ENCODE measurements at regions not wholly inside any gene's neighbourhood (a gene's known extent, or its start where the extent isn't known, plus 50 kb on each side); places are given as distances from the start of the nearest gene placed in this dataset.

DNA sequence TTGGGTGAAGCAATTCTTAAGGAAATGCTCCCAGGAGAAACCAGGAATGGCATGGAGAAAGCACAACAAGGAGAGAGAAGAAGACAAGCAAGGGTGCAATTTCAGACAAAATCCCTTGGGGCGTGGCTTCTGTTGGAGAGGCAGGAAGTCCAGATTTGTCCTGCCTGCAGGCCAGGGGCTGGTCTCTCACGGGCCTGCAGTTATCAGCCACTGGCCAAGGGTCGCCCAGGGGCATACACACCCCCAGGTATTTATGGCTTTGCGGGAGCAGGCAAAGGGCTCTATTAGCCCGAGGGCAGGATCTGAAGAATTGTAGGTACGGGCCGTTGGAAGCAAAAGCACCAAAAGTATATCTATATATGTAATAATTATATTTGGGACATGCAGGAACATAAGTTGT is 87.7 kb downstream of the IYD start:
- Mint-ChIP-seq H3K27me3 (ENCODE audit: unreplicated experiment) (peaks cover 9% of the 10 kb centered on the region), H3K27ac (ENCODE audit: unreplicated experiment) (no peak overlapping the region), H3K4me3 (ENCODE audit: unreplicated experiment) (no peak overlapping the region), H3K4me1 (ENCODE audit: unreplicated experiment) (peaks cover 3% of the 10 kb centered on the region), H3K36me3 (ENCODE audit: unreplicated experiment) (no peaks in the 10 kb centered on the region), H3K9me3 (ENCODE audit: unreplicated experiment) (no peaks in the 10 kb centered on the region)
- no peak for TF ChIP-seq CTCF (IDR thresholded peaks at IDR 0.05)
- no peak for DNase-seq (ENCODE audit: extremely low spot score, unreplicated experiment)

- Mint-ChIP-seq H3K9me3 (ENCODE audit: unreplicated experiment) (no peaks in the 10 kb centered on the region), H3K27ac (ENCODE audit: unreplicated experiment) (no peak overlapping the region), H3K4me3 (ENCODE audit: unreplicated experiment) (no peak overlapping the region), H3K36me3 (ENCODE audit: unreplicated experiment) (no peaks in the 10 kb centered on the region), H3K4me1 (ENCODE audit: unreplicated experiment) (peaks cover 3% of the 10 kb centered on the region), H3K27me3 (ENCODE audit: unreplicated experiment) (peaks cover 9% of the 10 kb centered on the region)
- no peak for TF ChIP-seq CTCF (IDR thresholded peaks at IDR 0.05)
- DNase-seq (ENCODE audit: extremely low spot score, unreplicated experiment), result no peak
These were observed 88.3 kb downstream of the IYD start for GRCh38 chr6:150456902-150457643.

- Mint-ChIP-seq H3K27ac (ENCODE audit: unreplicated experiment) (no peak overlapping the region), H3K36me3 (ENCODE audit: unreplicated experiment) (no peaks in the 10 kb centered on the region), H3K4me1 (ENCODE audit: unreplicated experiment) (no peaks in the 10 kb centered on the region), H3K27me3 (ENCODE audit: unreplicated experiment) (peaks cover 11% of the 10 kb centered on the region), H3K9me3 (ENCODE audit: unreplicated experiment) (no peaks in the 10 kb centered on the region), H3K4me3 (ENCODE audit: unreplicated experiment) (no peak overlapping the region)
- TF ChIP-seq CTCF (IDR thresholded peaks at IDR 0.05), result no peak
- DNase-seq (ENCODE audit: extremely low spot score, unreplicated experiment), result no peak
These were observed 89.8 kb downstream of the IYD start for GRCh38 chr6:150458579-150458978.

DNA sequence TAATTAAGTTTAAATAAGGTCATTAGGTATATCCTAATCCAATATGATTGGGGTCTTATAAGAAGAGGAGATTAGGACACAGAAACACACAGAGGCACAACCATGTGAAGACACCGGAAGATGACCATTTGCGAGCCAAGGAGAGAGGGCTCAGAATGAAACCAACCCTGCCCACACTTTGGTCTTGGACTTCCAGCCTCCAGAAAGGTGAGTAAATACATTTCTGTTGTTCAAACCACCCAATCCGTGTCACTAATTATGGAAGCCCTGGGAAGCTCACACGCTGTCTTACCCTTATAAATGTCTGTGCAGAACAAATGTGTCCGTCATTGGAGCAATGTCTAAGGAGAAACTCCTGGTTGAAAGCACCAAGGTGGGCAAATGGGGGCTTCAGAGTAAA is 95.0 kb downstream of the IYD start:
- H3K36me3 Mint-ChIP-seq (ENCODE audit: unreplicated experiment), result no peaks in the 10 kb centered on the region
- TF ChIP-seq CTCF (IDR thresholded peaks at IDR 0.05), result no peak
- no peaks in the 10 kb centered on the region for H3K9me3 Mint-ChIP-seq (ENCODE audit: unreplicated experiment)
- H3K27me3 Mint-ChIP-seq (ENCODE audit: unreplicated experiment), result peaks cover 2% of the 10 kb centered on the region
- DNase-seq (ENCODE audit: extremely low spot score, unreplicated experiment), result no peak
- no peak overlapping the region for H3K27ac Mint-ChIP-seq (ENCODE audit: unreplicated experiment)
- H3K4me3 Mint-ChIP-seq (ENCODE audit: unreplicated experiment), result no peak overlapping the region
- no peaks in the 10 kb centered on the region for H3K4me1 Mint-ChIP-seq (ENCODE audit: unreplicated experiment)

DNA sequence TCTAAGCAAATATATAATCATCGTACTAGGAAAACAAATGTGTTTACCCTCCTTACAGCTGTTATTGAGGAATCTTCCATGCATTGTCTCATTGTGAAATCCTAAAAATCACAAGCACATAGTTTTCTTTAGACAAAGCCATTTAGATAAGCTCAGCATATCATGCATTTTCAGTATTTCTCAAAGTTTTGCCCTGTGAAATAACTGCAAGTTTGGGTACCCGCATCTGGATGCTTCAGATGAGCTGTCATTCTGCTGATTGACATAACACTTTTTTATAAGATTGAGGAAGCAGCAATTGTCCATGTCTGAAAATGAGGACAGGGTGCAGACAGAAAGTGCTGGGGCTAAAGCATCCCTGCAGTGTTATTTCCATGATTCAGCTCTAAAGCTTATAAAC is 96.2 kb downstream of the IYD start:
- no peak overlapping the region for H3K27ac Mint-ChIP-seq (ENCODE audit: unreplicated experiment)
- DNase-seq (ENCODE audit: extremely low spot score, unreplicated experiment), result no peak
- H3K4me3 Mint-ChIP-seq (ENCODE audit: unreplicated experiment), result no peak overlapping the region
- no peaks in the 10 kb centered on the region for H3K9me3 Mint-ChIP-seq (ENCODE audit: unreplicated experiment)
- H3K36me3 Mint-ChIP-seq (ENCODE audit: unreplicated experiment), result no peaks in the 10 kb centered on the region
- peaks cover 2% of the 10 kb centered on the region for H3K27me3 Mint-ChIP-seq (ENCODE audit: unreplicated experiment)
- TF ChIP-seq CTCF (IDR thresholded peaks at IDR 0.05), result no peak
- H3K4me1 Mint-ChIP-seq (ENCODE audit: unreplicated experiment), result no peaks in the 10 kb centered on the region

All from osteocyte (in vitro differentiated cells).